Esophagus muscularis mucosa (tissue), 4 donors: ENCODE measurements at regions not wholly inside any gene's neighbourhood (a gene's known extent, or its start where the extent isn't known, plus 50 kb on each side); places are given as distances from the start of the nearest gene placed in this dataset.

ENCODE experiments used
- DNase-seq: peaks from one replicate; pipeline ENCODE4 v3.0.0-alpha.2; 2017; ENCODE audit errors: extremely low spot score
- H3K27ac ChIP-seq, 4 donors: fragments of 200-600 bp; sonication (generic); replicated peaks in 1 of 4; 1 replicate in 3 of 4; 2 replicates in 1 of 4; pipeline ENCODE4 v1.5.1; 2016 to 2019; ENCODE audit warnings: mild to moderate bottlenecking in 1 of 4
- H3K27me3 ChIP-seq, 4 donors: fragments of 200-600 bp; sonication (generic); one replicate each; pipeline versions ENCODE4 v1.5.1 to v1.6.0; 2016 to 2019
- H3K36me3 ChIP-seq, 4 donors: fragments of 200-600 bp; sonication (generic); one replicate each; pipeline ENCODE4 v1.5.1; 2016 to 2019
- H3K4me1 ChIP-seq, 4 donors: fragments of 200-600 bp; sonication (generic); one replicate each; pipeline ENCODE4 v1.5.1; 2016 to 2019
- H3K4me3 ChIP-seq, 4 donors: fragments of 200-600 bp; sonication (generic); 1 replicate in 2 of 4; 2 replicates in 2 of 4; pipeline ENCODE4 v1.5.1; 2016 to 2019; ENCODE audit warnings: mild to moderate bottlenecking in 4 of 4, moderate library complexity in 1 of 4
- H3K9me3 ChIP-seq, 4 donors: fragments of 200-600 bp; sonication (generic); 1 replicate in 3 of 4; 2 replicates in 1 of 4; pipeline ENCODE4 v1.5.1; 2016 to 2019
- EP300 ChIP-seq: sonication (generic); formaldehyde crosslinking; IDR thresholded peaks from one replicate; pipeline ENCODE4 v1.6.1; 2017; ENCODE audit warnings: antibody characterized with exemption
- POLR2A ChIP-seq: fragments of 450-650 bp; IDR thresholded peaks from one replicate; pipeline ENCODE4 v1.6.1; 2017; ENCODE audit warnings: antibody characterized with exemption, moderate library complexity, mild to moderate bottlenecking, low read depth
- POLR2AphosphoS5 ChIP-seq, 2 donors: sonication (generic); formaldehyde crosslinking; IDR thresholded peaks; one replicate each; pipeline ENCODE4 v1.6.1; 2017; ENCODE audit warnings: antibody characterized with exemption in 2 of 2
- WGBS: methylation state at CpG from one replicate; pipeline ENCODE4 v1.1.5; 2018; 5-methylcytosine and 5-hydroxymethylcytosine counted together
- intact Hi-C: fragments of 100-400 bp; cut with DNase I; formaldehyde crosslinking; loops from one replicate; pipeline ENCODE4 v1.15.1; 2023
- TF ChIP-seq, protein P1 (sequence below), 3 experiments: fragments of 200-600 bp in 2 of 3; fragments of 450-650 bp in 1 of 3; sonication (generic) in 2 of 3; IDR thresholded peaks; one replicate each; pipeline ENCODE4 v1.5.1; 2017 to 2019; ENCODE audit warnings: antibody characterized with exemption in 3 of 3, mild to moderate bottlenecking in 2 of 3, moderate library complexity in 1 of 3

GRCh38 chr6:78476561-78476960 is 390.8 kb upstream of the IRAK1BP1 start:
- H3K4me1 ChIP-seq, result no peaks in the 10 kb centered on the region
- no peak overlapping the region for H3K4me3 ChIP-seq
- no peak for TF ChIP-seq POLR2AphosphoS5 (IDR thresholded peaks at IDR 0.05)
- no peak overlapping the region for H3K27ac ChIP-seq
- no peak for DNase-seq
- H3K27me3 ChIP-seq, result no peaks in the 10 kb centered on the region
- no peaks in the 10 kb centered on the region for H3K9me3 ChIP-seq
- intact Hi-C loops, result no loop called here
- H3K36me3 ChIP-seq, result no peaks in the 10 kb centered on the region

DNA sequence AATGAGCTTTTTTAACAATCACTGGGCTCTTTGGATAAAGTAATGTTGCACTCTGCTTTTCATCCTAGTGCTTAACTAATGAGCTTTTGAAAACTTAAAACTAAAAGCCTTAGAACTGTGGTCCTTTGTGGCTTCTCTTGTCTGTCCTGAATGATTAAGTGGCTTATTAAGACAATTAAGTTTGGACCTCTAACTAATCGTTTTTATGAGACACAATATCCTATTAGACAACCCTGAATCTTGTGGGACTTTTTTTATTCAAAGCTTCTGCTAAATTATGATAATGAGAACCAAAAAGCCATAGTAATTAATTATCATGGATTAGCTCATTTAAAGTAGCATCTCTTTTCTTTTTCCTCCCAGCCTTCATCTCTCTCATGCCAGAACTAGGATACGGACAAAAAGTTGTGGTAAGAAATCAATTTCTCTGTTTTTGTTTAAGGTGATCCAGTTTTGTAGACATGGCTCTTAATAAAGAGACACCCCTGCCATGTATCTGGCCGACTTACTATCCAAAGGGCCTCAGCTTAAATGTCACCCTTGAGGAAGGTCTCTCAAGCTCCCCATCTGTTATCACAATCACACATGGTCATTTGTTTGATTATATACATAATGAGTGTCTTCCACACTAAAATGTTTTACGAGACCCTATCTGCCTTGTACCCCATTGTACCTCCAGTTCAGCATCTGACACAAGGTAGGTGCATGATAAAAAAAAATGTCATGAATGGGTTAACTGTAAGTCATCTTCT is 384.4 kb upstream of the IRAK1BP1 start:
- Histone ChIP-seq H3K36me3 (no peaks in the 10 kb centered on the region), H3K27me3 (no peaks in the 10 kb centered on the region), H3K9me3 (no peaks in the 10 kb centered on the region), H3K4me3 (no peak overlapping the region), H3K4me1 (no peaks in the 10 kb centered on the region), H3K27ac (no peak overlapping the region)
- TF ChIP-seq EP300, result no peak
- TF ChIP-seq, protein P1, sequence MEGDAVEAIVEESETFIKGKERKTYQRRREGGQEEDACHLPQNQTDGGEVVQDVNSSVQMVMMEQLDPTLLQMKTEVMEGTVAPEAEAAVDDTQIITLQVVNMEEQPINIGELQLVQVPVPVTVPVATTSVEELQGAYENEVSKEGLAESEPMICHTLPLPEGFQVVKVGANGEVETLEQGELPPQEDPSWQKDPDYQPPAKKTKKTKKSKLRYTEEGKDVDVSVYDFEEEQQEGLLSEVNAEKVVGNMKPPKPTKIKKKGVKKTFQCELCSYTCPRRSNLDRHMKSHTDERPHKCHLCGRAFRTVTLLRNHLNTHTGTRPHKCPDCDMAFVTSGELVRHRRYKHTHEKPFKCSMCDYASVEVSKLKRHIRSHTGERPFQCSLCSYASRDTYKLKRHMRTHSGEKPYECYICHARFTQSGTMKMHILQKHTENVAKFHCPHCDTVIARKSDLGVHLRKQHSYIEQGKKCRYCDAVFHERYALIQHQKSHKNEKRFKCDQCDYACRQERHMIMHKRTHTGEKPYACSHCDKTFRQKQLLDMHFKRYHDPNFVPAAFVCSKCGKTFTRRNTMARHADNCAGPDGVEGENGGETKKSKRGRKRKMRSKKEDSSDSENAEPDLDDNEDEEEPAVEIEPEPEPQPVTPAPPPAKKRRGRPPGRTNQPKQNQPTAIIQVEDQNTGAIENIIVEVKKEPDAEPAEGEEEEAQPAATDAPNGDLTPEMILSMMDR (IDR thresholded peaks at IDR 0.05), result no peak
- no peak for TF ChIP-seq POLR2A
- no peak for TF ChIP-seq POLR2AphosphoS5 (IDR thresholded peaks at IDR 0.05)
- intact Hi-C loops, result no loop called here
- 78% methylated on average over 4 of the region's 4 CpGs for whole genome bisulfite sequencing
- no peak for DNase-seq

DNA sequence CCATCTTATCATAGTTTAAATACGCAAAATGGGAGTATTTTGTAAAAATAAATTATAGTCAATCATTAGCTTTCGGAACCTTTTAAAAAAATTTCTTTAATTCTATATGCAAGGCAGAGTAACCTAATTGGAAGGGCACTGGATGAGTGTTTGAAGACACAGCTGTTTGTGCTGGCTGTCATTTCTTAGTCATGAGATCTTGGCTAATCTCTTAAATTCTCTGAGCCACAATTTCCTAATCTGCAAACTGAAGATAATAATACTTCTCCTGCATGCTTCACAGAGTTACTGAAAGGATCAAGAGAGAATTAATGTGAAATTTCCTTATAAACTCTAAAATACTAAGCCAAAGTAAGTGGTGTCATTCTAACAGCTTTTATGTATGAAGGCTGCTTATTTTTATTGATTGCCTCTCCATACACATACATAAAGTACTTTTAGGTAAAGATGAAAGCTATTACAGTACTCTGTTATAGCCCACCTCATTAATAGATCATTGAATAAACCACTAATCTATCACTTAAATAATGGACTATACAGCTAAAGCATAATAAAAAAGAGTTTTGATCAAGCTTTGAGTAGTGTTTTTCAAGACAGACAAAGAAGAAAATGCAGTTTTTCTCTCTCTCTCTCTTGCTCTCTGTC is 383.7 kb upstream of the IRAK1BP1 start:
- TF ChIP-seq EP300 (no peak), POLR2AphosphoS5 (IDR thresholded peaks at IDR 0.05) (no peak), POLR2A (no peak)
- TF ChIP-seq, protein P1 (IDR thresholded peaks at IDR 0.05), result no peak
- no peak for DNase-seq
- no peaks in the 10 kb centered on the region for H3K36me3 ChIP-seq
- intact Hi-C loops, result no loop called here
- no peaks in the 10 kb centered on the region for H3K27me3 ChIP-seq
- no peak overlapping the region for H3K4me3 ChIP-seq
- no peaks in the 10 kb centered on the region for H3K9me3 ChIP-seq
- H3K4me1 ChIP-seq, result no peaks in the 10 kb centered on the region
- WGBS, result 60% methylated on average over 2 of the region's 2 CpGs
- H3K27ac ChIP-seq, result no peak overlapping the region

DNA sequence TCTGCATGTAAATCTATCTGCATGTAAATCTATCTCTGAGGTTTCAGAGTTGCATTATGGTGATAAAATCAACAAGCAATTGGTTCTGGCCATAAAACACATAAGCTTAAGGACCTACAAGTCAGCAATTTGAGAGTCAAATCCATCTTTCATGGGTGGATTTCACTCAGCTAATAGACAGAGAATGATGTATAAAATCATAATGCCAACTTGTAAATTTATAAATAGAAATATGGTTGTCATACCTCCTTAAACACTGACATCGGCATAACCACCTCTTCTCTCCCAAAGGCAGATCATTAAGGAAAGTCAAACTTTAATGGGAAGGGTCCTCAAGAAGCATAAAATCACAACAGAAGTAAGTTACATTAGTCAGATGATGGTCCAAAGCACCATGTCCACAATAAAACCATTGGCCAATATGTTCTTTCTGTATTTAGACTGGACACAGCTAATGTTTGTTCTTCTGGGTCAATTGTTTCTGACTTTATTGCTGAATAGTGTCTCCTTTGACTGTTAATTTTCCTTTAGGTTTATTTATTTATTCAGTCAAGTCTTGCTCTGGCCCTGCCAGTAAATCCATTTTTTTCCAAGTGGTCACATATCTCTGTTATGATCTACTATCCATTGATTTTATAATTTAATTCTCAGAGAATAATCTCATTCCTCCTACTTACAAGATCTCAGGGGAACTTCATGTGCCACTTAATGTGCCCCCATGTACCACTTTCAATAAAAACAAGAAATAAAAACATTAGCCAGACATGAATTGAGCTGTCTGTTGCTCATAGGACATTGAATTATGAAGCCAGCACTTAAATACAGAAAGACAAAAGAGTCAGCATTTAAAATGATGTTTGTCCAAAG is 382.9 kb upstream of the IRAK1BP1 start:
- intact Hi-C loops, result no loop called here
- Histone ChIP-seq H3K36me3 (no peaks in the 10 kb centered on the region), H3K4me1 (no peaks in the 10 kb centered on the region), H3K4me3 (no peak overlapping the region), H3K9me3 (no peaks in the 10 kb centered on the region), H3K27me3 (no peaks in the 10 kb centered on the region), H3K27ac (no peak overlapping the region)
- WGBS, result 89% methylated on average over 1 of the region's 1 CpG
- DNase-seq, result no peak
- TF ChIP-seq, protein P1 (IDR thresholded peaks at IDR 0.05), result no peak
- TF ChIP-seq EP300, result no peak
- TF ChIP-seq POLR2A, result no peak
- TF ChIP-seq POLR2AphosphoS5 (IDR thresholded peaks at IDR 0.05), result no peak

- intact Hi-C loops, result no loop called here
Measured at GRCh38 chr6:78487401-78487800, 379.9 kb upstream of the IRAK1BP1 start.

More at GRCh38 chr6:78487401-78487800, 379.9 kb upstream of the IRAK1BP1 start:
- Histone ChIP-seq H3K4me1 (no peaks in the 10 kb centered on the region), H3K27me3 (no peaks in the 10 kb centered on the region), H3K9me3 (no peaks in the 10 kb centered on the region), H3K4me3 (no peak overlapping the region), H3K27ac (no peak overlapping the region), H3K36me3 (no peaks in the 10 kb centered on the region)
- TF ChIP-seq EP300 (no peak), POLR2AphosphoS5 (IDR thresholded peaks at IDR 0.05) (no peak)
- DNase-seq, result no peak
- WGBS, result 94% methylated on average over 1 of the region's 1 CpG
